NCI-H146 treated with DMSO at 0.1 percent for 48 hours (cell line): ENCODE measurements at regions not wholly inside any gene's neighbourhood (a gene's known extent, or its start where the extent isn't known, plus 50 kb on each side); places are given as distances from the start of the nearest gene placed in this dataset.
"Not testable (repeated sequence)": the region's sequence is repeated elsewhere in the genome, so short reads cannot be mapped to it uniquely, and the experiment has no call there.

Experiments
- DNase-seq: peaks from one replicate; lab custom pipeline; 2025; ENCODE audit not compliant: unreplicated experiment; lab: John Stamatoyannopoulos, UW

GRCh38 chr18:28771849-28772248 is 594.9 kb upstream of the CDH2 start:
- no peak for DNase-seq

- no peak for DNase-seq
These were observed 592.1 kb upstream of the CDH2 start for GRCh38 chr18:28768791-28769768.

GRCh38 chr18:28767727-28768211 is 590.8 kb upstream of the CDH2 start:
- no peak for DNase-seq

GRCh38 chr18:28767201-28767600 is 590.3 kb upstream of the CDH2 start:
- DNase-seq, result no peak

- no peak for DNase-seq
These were observed 589.8 kb upstream of the CDH2 start for GRCh38 chr18:28766721-28767120.

GRCh38 chr18:28766027-28766426 is 589.1 kb upstream of the CDH2 start:
- DNase-seq, result no peak

- DNase-seq, result no peak
These were observed 583.4 kb upstream of the CDH2 start for GRCh38 chr18:28760299-28760698.

GRCh38 chr18:28757466-28758008 is 580.6 kb upstream of the CDH2 start:
- DNase-seq, result no peak

GRCh38 chr18:28743115-28743514 is 566.2 kb upstream of the CDH2 start:
- DNase-seq, result no peak

- no peak for DNase-seq
These were observed 563.6 kb upstream of the CDH2 start for GRCh38 chr18:28740575-28740974.

GRCh38 chr18:28736951-28737350 is 560.0 kb upstream of the CDH2 start:
- DNase-seq, result no peak

- DNase-seq, result no peak
These were observed 559.3 kb upstream of the CDH2 start for GRCh38 chr18:28736223-28736622.

GRCh38 chr18:28735731-28736130 is 558.8 kb upstream of the CDH2 start:
- DNase-seq, result no peak

GRCh38 chr18:28729321-28729720 is 552.4 kb upstream of the CDH2 start:
- no peak for DNase-seq

GRCh38 chr18:28728891-28729290 is 552.0 kb upstream of the CDH2 start:
- no peak for DNase-seq

- DNase-seq, result not testable (repeated sequence)
These were observed 550.3 kb upstream of the CDH2 start for GRCh38 chr18:28727189-28727588.

- no peak for DNase-seq
These were observed 548.9 kb upstream of the CDH2 start for GRCh38 chr18:28725876-28726275.

- DNase-seq, result no peak
These were observed 546.6 kb upstream of the CDH2 start for GRCh38 chr18:28723506-28723905.

- no peak for DNase-seq
These were observed 541.8 kb upstream of the CDH2 start for GRCh38 chr18:28718696-28719095.

GRCh38 chr18:28716338-28716737 is 539.4 kb upstream of the CDH2 start:
- no peak for DNase-seq

GRCh38 chr18:28715206-28715605 is 538.3 kb upstream of the CDH2 start:
- DNase-seq, result no peak

GRCh38 chr18:28714498-28714897 is 537.6 kb upstream of the CDH2 start:
- DNase-seq, result no peak
